GM18907 (cell line): ENCODE measurements at regions not wholly inside any gene's neighbourhood (a gene's known extent, or its start where the extent isn't known, plus 50 kb on each side); places are given as distances from the start of the nearest gene placed in this dataset.
"Not testable (repeated sequence)": the region's sequence is repeated elsewhere in the genome, so short reads cannot be mapped to it uniquely, and the experiment has no call there.

Experiments
- ATAC-seq: cut with Tn5 transposase; IDR thresholded peaks from one replicate; pipeline ENCODE4 v1.9.1; 2021; ENCODE audit warnings: mild to moderate bottlenecking, moderate library complexity; ENCODE audit not compliant: unreplicated experiment

DNA sequence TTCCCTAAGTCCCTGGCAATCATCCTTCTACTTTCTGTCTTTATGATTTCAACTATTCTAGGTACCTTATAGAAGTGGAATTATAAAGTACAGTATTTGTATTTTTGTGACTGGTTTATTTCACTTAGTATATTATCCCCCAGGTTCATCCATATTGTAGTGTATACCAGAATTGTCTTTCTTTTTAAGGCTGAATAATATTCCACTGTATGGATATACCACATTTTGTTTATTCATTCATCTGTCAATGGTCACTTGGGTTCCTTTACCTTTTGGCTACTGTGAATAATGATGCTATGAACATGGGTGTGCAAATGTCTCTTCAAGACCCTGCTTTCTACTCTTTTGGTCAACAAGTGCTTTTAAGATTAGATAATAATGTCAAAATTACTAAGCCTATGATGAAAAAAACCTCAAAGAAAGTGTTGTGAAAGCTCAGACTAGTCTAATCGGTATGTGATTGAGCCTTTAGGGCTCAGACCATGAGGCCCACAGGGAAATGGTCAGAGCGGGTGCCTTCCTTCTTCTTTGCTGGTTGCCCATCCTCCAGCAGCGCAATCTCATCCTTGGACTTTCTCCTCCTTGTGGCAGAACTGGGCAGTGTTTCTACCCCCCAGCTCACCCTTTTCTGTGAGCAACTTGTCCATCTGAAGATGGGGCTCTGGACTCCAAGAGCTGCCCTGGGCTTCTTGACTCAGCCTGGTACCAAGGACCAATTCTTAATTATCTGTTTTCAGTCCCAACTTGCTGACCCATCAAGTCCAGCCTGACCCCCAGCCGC lies 105.4 kb downstream of the TTC8 start:
- no peak for ATAC-seq

- ATAC-seq = no peak
Measured at GRCh38 chr14:88931321-88932110, 107.1 kb downstream of the TTC8 start.

- ATAC-seq = no peak
Measured at GRCh38 chr14:88933191-88933590, 108.7 kb downstream of the TTC8 start.

- no peak for ATAC-seq
Measured at GRCh38 chr14:88934351-88934806, 109.9 kb downstream of the TTC8 start.

- no peak for ATAC-seq
Measured at GRCh38 chr14:88935083-88935482, 110.6 kb downstream of the TTC8 start.

DNA sequence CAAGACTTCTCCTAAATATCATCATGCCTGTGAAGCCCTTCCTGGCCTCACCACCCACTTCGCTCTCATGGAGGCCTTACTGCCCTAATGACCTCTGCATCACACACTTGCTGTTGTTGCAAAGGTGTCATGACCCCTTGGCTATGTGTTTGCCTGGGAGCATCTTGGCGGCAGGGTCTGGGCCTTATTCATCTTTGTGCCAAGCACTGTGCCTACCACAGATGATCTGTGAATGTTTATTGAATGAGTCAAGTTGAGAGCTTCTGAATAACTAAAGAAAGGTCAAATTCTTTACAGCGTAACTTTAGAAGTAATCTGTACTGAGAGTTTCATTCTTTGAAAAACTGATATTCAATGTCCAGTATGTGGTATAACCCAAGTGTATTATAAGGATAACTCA lies 113.3 kb downstream of the TTC8 start:
- ATAC-seq = no peak

GRCh38 chr14:88940671-88941070 lies 116.2 kb downstream of the TTC8 start:
- ATAC-seq = no peak

- no peak for ATAC-seq
Measured at GRCh38 chr14:88941414-88941813, 117.0 kb downstream of the TTC8 start.

GRCh38 chr14:88947646-88948598 lies 123.5 kb downstream of the TTC8 start:
- no peak for ATAC-seq

GRCh38 chr14:88950069-88950468 lies 125.6 kb downstream of the TTC8 start:
- ATAC-seq = no peak

DNA sequence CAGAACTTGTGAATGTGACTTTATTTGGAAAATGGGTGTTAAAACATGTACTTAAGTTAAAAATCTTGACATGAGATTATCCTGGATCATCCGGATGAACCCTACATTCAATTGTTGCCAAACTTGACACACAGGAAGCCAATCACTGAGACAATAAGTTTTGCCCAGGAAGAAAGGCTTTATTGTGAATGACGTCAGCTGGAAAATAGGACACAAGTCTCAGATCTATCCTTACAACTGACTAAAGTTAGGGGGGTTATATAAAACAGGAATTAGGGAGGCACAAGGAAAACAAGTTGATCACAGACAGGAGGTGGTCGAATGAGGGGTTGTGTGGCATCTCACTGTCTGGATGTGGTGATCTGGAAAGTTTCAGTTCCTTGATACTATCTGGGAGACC lies 126.9 kb downstream of the TTC8 start:
- ATAC-seq = no peak

DNA sequence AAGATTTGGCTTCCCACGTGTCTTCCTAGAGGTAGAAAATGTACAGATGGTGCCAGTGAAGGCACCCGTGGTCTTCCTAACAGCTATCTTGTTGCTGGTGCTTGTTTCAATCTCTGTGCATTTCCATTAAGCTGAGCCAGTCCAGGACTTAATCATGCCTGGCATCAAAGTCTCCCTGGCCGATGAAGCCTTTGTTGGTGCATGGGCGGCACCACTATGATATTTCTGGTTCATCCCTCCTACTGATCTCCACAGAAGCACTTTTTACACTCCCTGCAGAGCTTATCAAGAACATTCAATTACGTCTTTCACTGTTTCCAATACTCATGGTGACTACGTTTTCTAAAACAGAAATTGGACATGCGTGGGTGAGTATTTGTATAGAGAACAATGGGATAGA lies 128.4 kb downstream of the TTC8 start:
- ATAC-seq = no peak

GRCh38 chr14:88955455-88955854 lies 131.0 kb downstream of the TTC8 start:
- ATAC-seq = no peak

DNA sequence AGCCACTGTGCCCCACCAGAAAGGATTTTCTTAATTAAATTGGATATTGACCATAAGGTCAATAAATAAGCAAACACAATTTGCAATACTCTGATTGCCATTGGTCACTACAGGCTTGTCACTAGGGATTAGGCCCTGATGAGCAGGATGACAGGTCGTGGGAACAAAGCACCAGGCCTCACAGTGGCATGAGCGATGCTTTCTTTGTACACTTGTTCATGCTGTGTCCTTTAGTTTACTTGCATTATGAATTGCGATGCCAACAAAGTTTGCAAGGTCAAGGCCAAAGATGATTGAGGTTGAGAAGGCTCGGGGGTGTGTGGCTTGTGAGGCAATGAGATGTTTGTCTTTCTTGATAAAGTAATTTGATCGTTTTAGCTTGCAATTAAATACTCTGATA lies 136.0 kb downstream of the TTC8 start:
- no peak for ATAC-seq

- no peak for ATAC-seq
Measured at GRCh38 chr14:88961214-88961613, 136.8 kb downstream of the TTC8 start.

GRCh38 chr14:88962356-88962755 lies 137.9 kb downstream of the TTC8 start:
- no peak for ATAC-seq

DNA sequence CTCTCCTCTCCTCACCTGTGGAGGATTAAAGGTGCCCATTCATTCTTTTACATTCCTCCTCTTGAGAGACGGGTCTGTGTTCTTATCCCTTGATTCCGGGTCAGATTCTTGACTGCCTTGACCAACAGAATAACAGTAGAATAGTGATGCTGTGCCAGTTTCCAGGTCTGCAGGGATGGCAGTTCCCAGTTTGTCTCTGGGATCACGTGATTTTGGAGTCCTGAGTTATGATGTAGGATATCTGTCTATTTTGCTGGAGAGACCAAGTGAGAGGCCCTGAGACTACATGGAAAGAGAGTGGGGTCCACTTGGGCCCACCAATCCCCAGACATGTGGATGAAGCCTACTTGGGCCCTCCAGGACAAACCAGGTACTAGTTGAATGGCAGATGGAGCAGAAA lies 142.8 kb downstream of the TTC8 start:
- no peak for ATAC-seq

DNA sequence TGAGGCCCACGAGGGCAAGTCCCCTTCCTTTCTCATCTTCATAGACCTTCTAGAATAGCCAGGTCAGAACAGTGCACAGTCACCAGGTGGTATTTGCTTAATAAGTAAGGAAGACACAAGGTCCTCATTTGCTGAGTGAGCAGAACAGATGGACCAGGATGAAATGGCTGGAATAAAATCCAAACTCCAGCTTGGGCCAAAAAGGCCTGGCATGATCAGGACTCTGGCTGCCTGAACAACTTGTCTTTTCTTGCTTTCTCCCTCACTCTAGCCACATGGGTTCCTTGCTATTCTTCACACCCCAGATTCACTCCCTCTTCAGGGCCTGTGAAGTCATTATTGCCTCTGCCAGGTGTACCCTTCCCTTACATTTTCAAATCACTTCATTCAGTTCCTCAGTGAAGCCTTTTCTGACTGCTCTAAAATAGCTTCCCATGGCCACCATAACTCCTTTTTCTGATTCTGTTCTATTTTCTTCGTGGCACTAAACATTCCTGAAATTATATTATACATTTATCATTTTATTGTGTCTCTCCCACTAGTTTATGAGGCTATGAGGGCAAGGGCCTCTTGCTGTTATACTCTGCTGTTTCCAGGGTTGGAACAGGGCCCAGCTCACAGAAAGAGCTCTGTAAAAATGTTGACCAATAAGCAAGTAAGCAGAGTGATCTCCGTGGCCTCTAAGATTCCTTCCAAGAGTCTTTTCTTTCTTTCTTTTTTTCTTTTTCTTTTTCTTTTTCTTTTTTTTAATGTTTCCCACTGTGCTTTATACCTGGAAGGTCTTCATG lies 150.8 kb downstream of the TTC8 start:
- ATAC-seq = no peak

- no peak for ATAC-seq
Measured at GRCh38 chr14:88975926-88976325, 151.5 kb downstream of the TTC8 start.

- not testable (repeated sequence) for ATAC-seq
Measured at GRCh38 chr14:88980907-88981306, 156.5 kb downstream of the TTC8 start.
